HFFc6 (cell line): ENCODE measurements at regions not wholly inside any gene's neighbourhood (a gene's known extent, or its start where the extent isn't known, plus 50 kb on each side); places are given as distances from the start of the nearest gene placed in this dataset.

Source experiments
- DNase-seq: peaks from one replicate; pipeline ENCODE4 v3.0.0-alpha.2; 2018
- H3K27ac Mint-ChIP-seq: 2 replicates; pipeline ENCODE4 v1.8.0; 2020; ENCODE audit warnings: mild to moderate bottlenecking, mixed read lengths
- H3K27me3 Mint-ChIP-seq: 2 replicates; pipeline ENCODE4 v1.8.0; 2021; ENCODE audit warnings: mild to moderate bottlenecking, moderate library complexity, mixed read lengths; ENCODE audit not compliant: insufficient read depth
- H3K36me3 Mint-ChIP-seq: 2 replicates; pipeline ENCODE4 v1.8.0; 2021; ENCODE audit warnings: low read depth, mixed read lengths
- H3K4me1 Mint-ChIP-seq: 2 replicates; pipeline ENCODE4 v1.8.0; 2020; ENCODE audit warnings: low read depth, mixed read lengths
- H3K4me3 Mint-ChIP-seq: 2 replicates; pipeline ENCODE4 v1.8.0; 2020; ENCODE audit warnings: mild to moderate bottlenecking, moderate library complexity, mixed read lengths
- H3K9me3 Mint-ChIP-seq: 2 replicates; pipeline ENCODE4 v1.8.0; 2020; ENCODE audit warnings: mild to moderate bottlenecking, mixed read lengths
- CTCF ChIP-seq: fragments of 200-600 bp; sonication (generic); IDR thresholded peaks from 2 replicates; pipeline ENCODE4 v1.5.0; 2021; ENCODE audit warnings: antibody characterized with exemption, mild to moderate bottlenecking

GRCh38 chr20:17844549-17845298, 123.9 kb downstream of the SNX5 start:
- H3K4me1 Mint-ChIP-seq, result peaks cover 77% of the 10 kb centered on the region
- no peak for TF ChIP-seq CTCF
- no peak for DNase-seq
- peak overlapping the region; percentile 98 for H3K27ac Mint-ChIP-seq
- H3K36me3 Mint-ChIP-seq, result peaks cover 14% of the 10 kb centered on the region
- peaks cover 10% of the 10 kb centered on the region for H3K9me3 Mint-ChIP-seq
- peaks cover 5% of the 10 kb centered on the region for H3K27me3 Mint-ChIP-seq
- H3K4me3 Mint-ChIP-seq, result no peak overlapping the region

GRCh38 chr20:17844133-17844429, 124.5 kb downstream of the SNX5 start:
- Mint-ChIP-seq H3K4me3 (peak overlapping the region; percentile 75; the same call in 1 of the 2 replicates), H3K9me3 (peaks cover 4% of the 10 kb centered on the region; the same call in 1 of the 2 replicates), H3K36me3 (peaks cover 14% of the 10 kb centered on the region), H3K4me1 (peaks cover 73% of the 10 kb centered on the region), H3K27ac (peak overlapping the region; percentile 98), H3K27me3 (peaks cover 5% of the 10 kb centered on the region)
- DNase-seq, result no peak
- no peak for TF ChIP-seq CTCF

- TF ChIP-seq CTCF, result no peak
- H3K27ac Mint-ChIP-seq, result peak overlapping the region; percentile 98
- H3K27me3 Mint-ChIP-seq, result peaks cover 3% of the 10 kb centered on the region; the same call in 1 of the 2 replicates
- peak; percentile 97 for DNase-seq
- H3K36me3 Mint-ChIP-seq, result peaks cover 14% of the 10 kb centered on the region
- H3K4me1 Mint-ChIP-seq, result peaks cover 73% of the 10 kb centered on the region
- peak overlapping the region; percentile 75 for H3K4me3 Mint-ChIP-seq
- H3K9me3 Mint-ChIP-seq, result peaks cover 4% of the 10 kb centered on the region; the same call in 1 of the 2 replicates
These were observed 125.1 kb downstream of the SNX5 start for GRCh38 chr20:17843246-17844132.

- H3K4me1 Mint-ChIP-seq, result peaks cover 68% of the 10 kb centered on the region
- H3K36me3 Mint-ChIP-seq, result peaks cover 14% of the 10 kb centered on the region
- no peak for TF ChIP-seq CTCF
- H3K27ac Mint-ChIP-seq, result peak overlapping the region; percentile 98
- peaks cover 4% of the 10 kb centered on the region; the same call in 1 of the 2 replicates for H3K9me3 Mint-ChIP-seq
- DNase-seq, result no peak
- H3K4me3 Mint-ChIP-seq, result peak overlapping the region; percentile 37; the same call in 1 of the 2 replicates
- H3K27me3 Mint-ChIP-seq, result peaks cover 3% of the 10 kb centered on the region; the same call in 1 of the 2 replicates
These were observed 126.8 kb downstream of the SNX5 start for GRCh38 chr20:17841751-17842215.

- Mint-ChIP-seq H3K27ac (no peak overlapping the region), H3K9me3 (peaks cover 4% of the 10 kb centered on the region; the same call in 1 of the 2 replicates), H3K4me1 (peaks cover 70% of the 10 kb centered on the region), H3K27me3 (peaks cover 3% of the 10 kb centered on the region; the same call in 1 of the 2 replicates), H3K4me3 (no peak overlapping the region), H3K36me3 (peaks cover 15% of the 10 kb centered on the region)
- TF ChIP-seq CTCF, result no peak
- DNase-seq, result no peak
These were observed 128.2 kb downstream of the SNX5 start for GRCh38 chr20:17840423-17840822.
